Smooth muscle cell (in vitro differentiated cells): ENCODE measurements at regions not wholly inside any gene's neighbourhood (a gene's known extent, or its start where the extent isn't known, plus 50 kb on each side); places are given as distances from the start of the nearest gene placed in this dataset.

Experiments
- DNase-seq: peaks from one replicate; lab custom pipeline; 2025; ENCODE audit not compliant: unreplicated experiment; lab: John Stamatoyannopoulos, UW
- H2AFZ ChIP-seq: fragments of 200-600 bp; sonication (generic); 2 replicates; pipeline ENCODE4 v1.6.0; 2016; ENCODE audit warnings: antibody characterized with exemption, low read depth, mild to moderate bottlenecking
- H3F3A ChIP-seq: fragments of 200-600 bp; sonication (generic); 2 replicates; pipeline ENCODE4 v1.6.0; 2017; ENCODE audit warnings: antibody characterized with exemption, low read depth
- H3K27ac ChIP-seq: fragments of 200-600 bp; sonication (generic); 2 replicates; pipeline ENCODE4 v1.5.1; 2016; ENCODE audit warnings: low read depth, mild to moderate bottlenecking
- H3K27me3 ChIP-seq: fragments of 200-600 bp; sonication (generic); 2 replicates; pipeline ENCODE4 v1.6.1; 2016; ENCODE audit warnings: low read depth, mild to moderate bottlenecking
- H3K36me3 ChIP-seq: fragments of 200-600 bp; sonication (generic); 2 replicates; pipeline ENCODE4 v1.5.1; 2016; ENCODE audit warnings: low read depth
- H3K4me1 ChIP-seq: fragments of 200-600 bp; sonication (generic); 2 replicates; pipeline ENCODE4 v1.5.1; 2016; ENCODE audit warnings: low read depth
- H3K4me2 ChIP-seq: fragments of 200-600 bp; sonication (generic); 2 replicates; pipeline ENCODE4 v1.6.0; 2016; ENCODE audit warnings: mild to moderate bottlenecking
- H3K4me3 ChIP-seq: fragments of 200-600 bp; sonication (generic); 2 replicates; pipeline ENCODE4 v1.5.1; 2016; ENCODE audit warnings: mild to moderate bottlenecking
- H3K79me2 ChIP-seq: fragments of 200-600 bp; sonication (generic); 2 replicates; pipeline ENCODE4 v1.6.0; 2016; ENCODE audit warnings: low read depth, mild to moderate bottlenecking
- H3K9ac ChIP-seq: fragments of 200-600 bp; sonication (generic); 2 replicates; pipeline ENCODE4 v1.6.0; 2016; ENCODE audit warnings: low read depth
- H3K9me3 ChIP-seq: fragments of 200-600 bp; sonication (generic); replicated peaks from 2 replicates; pipeline ENCODE4 v1.5.1; 2016; ENCODE audit warnings: low read depth
- H4K20me1 ChIP-seq: fragments of 200-600 bp; sonication (generic); 2 replicates; pipeline ENCODE4 v1.6.0; 2016; ENCODE audit warnings: low read depth
- WGBS: methylation state at CpG from one replicate; pipeline ENCODE4 v1.1.7; 2016; ENCODE audit warnings: low lambda C conversion rate; 5-methylcytosine and 5-hydroxymethylcytosine counted together
- TF ChIP-seq, protein P1 (sequence below): fragments of 200-600 bp; sonication (generic); IDR thresholded peaks from 2 replicates; pipeline ENCODE4 v1.5.1; 2017; ENCODE audit warnings: borderline replicate concordance, mild to moderate bottlenecking, antibody characterized with exemption; ENCODE audit not compliant: insufficient read depth, poor library complexity, severe bottlenecking

DNA sequence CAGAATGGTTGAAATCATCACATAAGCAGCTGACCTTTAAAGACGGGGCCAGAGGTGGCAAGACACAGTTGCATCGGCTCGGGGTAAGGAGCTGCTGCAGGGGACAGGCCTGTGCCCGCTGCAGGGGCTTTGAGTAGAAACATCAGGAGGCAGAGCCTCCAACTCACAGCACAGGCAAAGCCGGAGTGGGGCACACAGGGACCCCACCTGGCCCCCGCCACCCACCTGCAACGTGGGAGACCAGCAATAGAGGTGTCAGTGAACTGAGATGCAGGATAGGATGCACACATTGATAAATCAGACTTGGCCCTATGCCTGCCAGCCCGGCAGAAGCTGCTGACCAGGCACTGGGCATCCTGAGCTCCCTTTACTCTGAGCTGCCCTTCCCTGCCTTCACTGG, 257.2 kb downstream of the NPHP4 start:
- H3K27me3 ChIP-seq: no peaks in the 10 kb centered on the region

DNA sequence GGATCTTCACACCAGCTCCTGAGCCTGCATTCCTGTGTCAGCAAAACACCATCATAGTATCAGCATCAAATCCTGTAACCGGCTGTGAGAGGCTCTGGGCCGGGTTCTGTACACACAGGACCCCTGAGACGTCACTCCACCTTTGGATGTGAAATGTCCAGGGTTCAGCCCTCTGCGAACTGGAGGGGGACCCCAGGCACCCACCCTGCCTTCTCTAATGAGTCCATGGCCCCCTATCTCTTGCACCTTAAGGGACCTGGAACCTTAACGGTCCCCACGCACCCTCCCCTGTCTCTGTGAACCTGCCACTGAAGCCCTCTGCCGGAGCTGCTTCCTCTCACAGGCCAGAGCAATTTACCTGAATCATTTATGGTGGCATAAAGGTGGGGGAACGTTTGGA, 257.8 kb downstream of the NPHP4 start:
- TF ChIP-seq, protein P1, sequence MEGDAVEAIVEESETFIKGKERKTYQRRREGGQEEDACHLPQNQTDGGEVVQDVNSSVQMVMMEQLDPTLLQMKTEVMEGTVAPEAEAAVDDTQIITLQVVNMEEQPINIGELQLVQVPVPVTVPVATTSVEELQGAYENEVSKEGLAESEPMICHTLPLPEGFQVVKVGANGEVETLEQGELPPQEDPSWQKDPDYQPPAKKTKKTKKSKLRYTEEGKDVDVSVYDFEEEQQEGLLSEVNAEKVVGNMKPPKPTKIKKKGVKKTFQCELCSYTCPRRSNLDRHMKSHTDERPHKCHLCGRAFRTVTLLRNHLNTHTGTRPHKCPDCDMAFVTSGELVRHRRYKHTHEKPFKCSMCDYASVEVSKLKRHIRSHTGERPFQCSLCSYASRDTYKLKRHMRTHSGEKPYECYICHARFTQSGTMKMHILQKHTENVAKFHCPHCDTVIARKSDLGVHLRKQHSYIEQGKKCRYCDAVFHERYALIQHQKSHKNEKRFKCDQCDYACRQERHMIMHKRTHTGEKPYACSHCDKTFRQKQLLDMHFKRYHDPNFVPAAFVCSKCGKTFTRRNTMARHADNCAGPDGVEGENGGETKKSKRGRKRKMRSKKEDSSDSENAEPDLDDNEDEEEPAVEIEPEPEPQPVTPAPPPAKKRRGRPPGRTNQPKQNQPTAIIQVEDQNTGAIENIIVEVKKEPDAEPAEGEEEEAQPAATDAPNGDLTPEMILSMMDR: no peak
- no peaks in the 10 kb centered on the region for H3F3A ChIP-seq
- H3K27me3 ChIP-seq: no peaks in the 10 kb centered on the region
- H3K36me3 ChIP-seq: no peaks in the 10 kb centered on the region
- no peaks in the 10 kb centered on the region for H3K4me1 ChIP-seq
- no peaks in the 10 kb centered on the region for H4K20me1 ChIP-seq
- H3K79me2 ChIP-seq: no peaks in the 10 kb centered on the region
- no peak overlapping the region for H3K4me2 ChIP-seq
- 87% methylated on average over 8 of the region's 8 CpGs for WGBS
- DNase-seq: no peak
- H2AFZ ChIP-seq: no peak overlapping the region
- no peaks in the 10 kb centered on the region for H3K9me3 ChIP-seq
- no peak overlapping the region for H3K27ac ChIP-seq
- H3K9ac ChIP-seq: no peak overlapping the region
- H3K4me3 ChIP-seq: no peak overlapping the region

More for the DNA sequence above, 257.2 kb downstream of the NPHP4 start:
- Histone ChIP-seq H3K36me3 (no peaks in the 10 kb centered on the region), H3K9ac (no peak overlapping the region), H2AFZ (no peak overlapping the region), H3K79me2 (no peaks in the 10 kb centered on the region), H3K4me2 (no peak overlapping the region), H3F3A (no peaks in the 10 kb centered on the region), H3K9me3 (no peaks in the 10 kb centered on the region), H3K4me3 (no peak overlapping the region), H4K20me1 (no peaks in the 10 kb centered on the region), H3K27ac (no peak overlapping the region), H3K4me1 (no peaks in the 10 kb centered on the region)
- WGBS: 86% methylated on average over 8 of the region's 8 CpGs
- no peak for DNase-seq
- TF ChIP-seq, protein P1: no peak

DNA sequence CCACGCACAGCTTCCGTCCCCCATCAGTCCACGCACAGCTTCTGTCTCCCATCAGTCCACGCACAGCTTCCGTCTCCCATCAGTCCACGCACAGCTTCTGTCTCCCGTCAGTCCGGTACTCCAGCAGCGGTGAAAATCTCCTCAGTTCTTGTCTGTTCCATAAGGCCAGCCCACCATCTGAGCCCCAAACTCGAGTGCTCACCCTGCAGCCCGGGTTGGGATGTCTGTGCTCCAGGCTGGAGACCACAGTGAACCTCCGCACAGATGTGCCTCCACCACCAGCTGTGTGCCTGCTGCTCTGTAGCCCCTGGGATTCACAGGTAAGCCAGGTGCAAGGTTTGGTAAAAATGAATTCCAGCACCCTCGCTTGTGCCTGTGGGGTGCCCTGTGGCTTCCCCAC, 258.6 kb downstream of the NPHP4 start:
- Histone ChIP-seq H3K4me1 (no peaks in the 10 kb centered on the region), H2AFZ (no peak overlapping the region), H3K79me2 (no peaks in the 10 kb centered on the region), H3K4me2 (no peak overlapping the region), H3K9me3 (no peaks in the 10 kb centered on the region), H3K4me3 (no peak overlapping the region), H3K36me3 (no peaks in the 10 kb centered on the region), H4K20me1 (no peaks in the 10 kb centered on the region), H3K27me3 (no peaks in the 10 kb centered on the region), H3F3A (no peaks in the 10 kb centered on the region), H3K9ac (no peak overlapping the region), H3K27ac (no peak overlapping the region)
- 85% methylated on average over 10 of the region's 13 CpGs for WGBS
- TF ChIP-seq, protein P1: no peak
- DNase-seq: no peak

DNA sequence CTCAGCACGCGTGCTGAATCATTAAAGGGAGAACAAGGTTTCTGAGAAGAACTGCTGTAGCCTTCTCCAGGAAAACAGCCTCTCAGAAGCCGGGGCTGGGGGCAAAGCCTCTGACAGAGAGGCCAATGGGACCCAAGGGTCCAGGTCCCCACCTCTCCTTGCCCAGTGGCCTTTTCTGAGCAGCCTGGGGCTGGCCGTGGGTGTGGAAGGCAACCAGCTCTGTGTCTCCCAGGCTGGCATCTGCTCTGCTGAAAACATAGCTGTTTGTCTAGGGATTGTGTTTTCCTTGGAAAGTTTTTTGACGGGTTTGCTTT, 261.2 kb downstream of the NPHP4 start:
- Histone ChIP-seq H3K9ac (no peak overlapping the region), H3K4me2 (no peak overlapping the region), H3K4me3 (no peak overlapping the region), H3F3A (no peaks in the 10 kb centered on the region), H3K9me3 (no peaks in the 10 kb centered on the region), H2AFZ (no peak overlapping the region), H3K4me1 (peaks cover 5% of the 10 kb centered on the region), H4K20me1 (no peaks in the 10 kb centered on the region), H3K36me3 (no peaks in the 10 kb centered on the region), H3K27me3 (no peaks in the 10 kb centered on the region), H3K27ac (no peak overlapping the region), H3K79me2 (no peaks in the 10 kb centered on the region)
- TF ChIP-seq, protein P1: no peak
- DNase-seq: no peak
- WGBS: 89% methylated on average over 5 of the region's 5 CpGs
